NCI-H1092 (cell line): ENCODE measurements at regions not wholly inside any gene's neighbourhood (a gene's known extent, or its start where the extent isn't known, plus 50 kb on each side); places are given as distances from the start of the nearest gene placed in this dataset.
A peak's percentile ranks its signal among the peaks of the same experiment; 100 is the strongest.
"Not testable (repeated sequence)": the region's sequence is repeated elsewhere in the genome, so short reads cannot be mapped to it uniquely, and the experiment has no call there.

Experiments used
- DNase-seq: peaks from one replicate; lab custom pipeline; 2025; lab: John Stamatoyannopoulos, UW

DNA sequence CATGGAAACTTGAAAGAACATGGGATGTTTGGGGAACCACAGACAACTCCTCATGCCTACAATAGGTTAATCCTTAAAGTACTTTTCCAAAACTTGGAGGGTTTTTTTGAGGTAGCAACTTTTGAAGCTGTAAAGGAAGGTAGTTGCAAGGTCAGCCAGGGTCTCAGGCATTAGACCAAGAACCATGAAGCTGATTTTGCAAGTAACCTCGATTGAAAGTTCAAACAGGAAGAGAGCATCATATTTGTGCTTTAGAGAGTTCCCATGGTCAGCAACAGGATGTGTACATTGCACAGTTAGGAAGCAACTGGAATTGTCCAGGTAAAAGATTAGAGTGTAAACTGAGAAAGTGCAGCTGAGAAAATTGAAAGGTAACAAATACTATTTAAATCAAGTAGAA lies 199.8 kb upstream of the NR2F2 start:
- DNase-seq, result no peak

DNA sequence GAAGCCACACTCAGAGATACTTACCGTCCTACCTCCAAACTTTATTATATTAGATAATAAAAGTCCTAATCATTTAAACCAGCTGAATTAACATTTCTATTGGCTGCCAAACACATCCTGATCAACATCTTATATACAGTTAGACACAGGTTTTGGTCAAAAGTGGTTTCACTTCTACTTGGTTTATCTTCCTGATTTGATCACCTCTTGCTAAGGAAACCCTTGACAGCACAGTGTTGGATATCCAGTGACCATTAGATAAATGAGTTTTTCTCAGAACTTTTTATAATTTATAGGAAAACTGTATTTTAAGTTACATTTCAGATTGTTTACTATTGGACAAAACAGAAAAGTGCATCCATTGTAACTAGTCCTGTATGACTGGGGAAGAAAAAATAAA lies 198.4 kb upstream of the NR2F2 start:
- no peak for DNase-seq

- DNase-seq, result no peak
Observed at GRCh38 chr15:96135166-96136093, 195.1 kb upstream of the NR2F2 start.

- no peak for DNase-seq
Observed at GRCh38 chr15:96138985-96139384, 191.5 kb upstream of the NR2F2 start.

DNA sequence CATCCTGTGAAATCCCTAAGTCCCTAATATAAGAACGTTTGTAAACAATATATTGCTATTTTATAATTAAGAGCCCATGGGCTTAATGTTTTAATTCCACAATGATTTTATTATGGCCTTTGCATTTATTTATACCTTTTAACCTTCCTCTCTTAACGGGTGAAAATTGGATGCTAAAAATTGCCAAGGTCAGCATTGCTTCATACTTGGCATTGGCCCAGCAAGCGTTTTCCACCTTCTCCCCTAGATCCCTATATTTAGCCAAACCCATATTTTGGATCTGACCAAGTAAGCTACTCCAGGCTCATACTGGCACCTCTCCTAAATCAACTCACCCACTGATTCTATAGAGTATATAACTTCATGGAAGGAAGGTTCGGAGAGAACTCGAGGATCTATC lies 188.0 kb upstream of the NR2F2 start:
- DNase-seq, result no peak

DNA sequence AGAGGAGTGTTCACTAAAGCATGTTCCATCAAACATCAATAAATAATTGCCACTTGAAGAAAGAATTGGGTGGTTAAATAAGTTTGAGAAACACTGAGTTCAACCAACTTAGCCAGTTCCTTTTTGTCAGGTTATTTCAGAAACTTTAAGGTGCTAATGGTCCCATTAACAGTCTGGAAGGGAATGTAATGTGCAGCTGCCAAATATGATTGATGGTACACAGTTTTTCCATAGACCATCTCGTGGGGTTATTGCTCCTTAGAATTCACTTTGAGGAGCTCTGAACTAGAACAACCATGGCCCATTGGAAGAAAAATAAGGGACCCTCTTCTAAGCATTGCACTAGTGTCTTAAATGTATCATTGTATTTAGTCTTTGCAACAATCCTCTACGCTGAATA lies 185.8 kb upstream of the NR2F2 start:
- no peak for DNase-seq

GRCh38 chr15:96146726-96147125 lies 183.8 kb upstream of the NR2F2 start:
- DNase-seq, result no peak

DNA sequence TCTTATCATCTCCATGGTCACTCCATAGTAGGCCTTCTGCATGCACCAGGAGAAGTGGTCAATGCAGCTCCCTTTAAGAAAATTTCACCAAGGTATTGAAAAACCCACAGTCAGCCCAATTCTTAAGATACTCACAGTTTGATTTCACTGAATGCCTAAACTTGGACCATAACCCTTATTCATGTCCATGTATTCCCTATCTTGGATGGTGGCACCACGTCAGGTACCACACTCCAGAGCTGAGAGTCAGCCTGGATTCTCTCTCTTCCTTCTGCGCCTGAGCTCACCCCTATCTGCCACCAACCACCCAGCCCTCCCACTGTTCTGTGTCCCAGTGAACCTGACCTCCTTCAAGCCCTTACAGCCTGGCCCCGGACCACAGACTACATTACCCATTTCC lies 183.2 kb upstream of the NR2F2 start:
- no peak for DNase-seq

- no peak for DNase-seq
Observed at GRCh38 chr15:96150254-96150653, 180.2 kb upstream of the NR2F2 start.

- not testable (repeated sequence) for DNase-seq
Observed at GRCh38 chr15:96151749-96152148, 178.8 kb upstream of the NR2F2 start.

DNA sequence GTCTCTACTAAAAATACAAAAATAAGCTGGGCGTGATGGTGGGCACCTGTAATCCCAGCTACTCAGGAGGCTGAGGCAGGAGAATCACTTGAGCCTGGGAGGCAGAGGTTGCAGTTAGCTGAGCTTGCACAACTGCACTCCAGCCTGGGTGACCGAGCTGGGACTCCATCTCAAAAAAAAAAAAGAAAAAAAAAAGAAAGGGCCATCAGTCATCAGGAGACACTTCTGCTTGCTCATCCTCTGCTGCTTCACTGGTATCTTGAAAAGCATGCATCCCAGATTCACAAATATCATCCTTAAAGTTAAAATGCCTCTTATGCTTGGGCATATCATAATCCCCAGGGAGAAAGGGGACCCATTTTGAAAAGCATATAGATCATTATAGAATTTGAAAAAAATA lies 176.6 kb upstream of the NR2F2 start:
- no peak for DNase-seq

- no peak for DNase-seq
Observed at GRCh38 chr15:96158938-96159337, 171.6 kb upstream of the NR2F2 start.

DNA sequence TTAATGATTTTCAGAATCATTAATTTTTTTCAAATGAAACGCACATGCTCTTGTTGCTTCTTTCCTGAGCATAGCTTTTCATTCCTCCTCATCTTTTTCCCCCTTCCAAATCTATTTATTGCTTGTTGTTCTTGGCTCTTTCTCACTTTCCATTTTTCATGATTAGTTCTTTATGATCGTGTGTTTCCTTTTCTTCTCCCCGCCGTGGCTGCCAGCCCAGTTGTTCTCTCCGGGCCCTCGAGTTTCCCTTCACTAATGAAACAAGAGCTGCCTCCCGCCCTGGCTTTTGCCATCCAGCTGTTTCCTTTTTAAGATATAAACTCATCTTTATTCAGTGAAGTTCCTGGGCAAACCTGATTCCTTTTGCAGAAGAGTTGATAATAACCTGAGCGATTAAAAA lies 170.2 kb upstream of the NR2F2 start:
- DNase-seq, result no peak

DNA sequence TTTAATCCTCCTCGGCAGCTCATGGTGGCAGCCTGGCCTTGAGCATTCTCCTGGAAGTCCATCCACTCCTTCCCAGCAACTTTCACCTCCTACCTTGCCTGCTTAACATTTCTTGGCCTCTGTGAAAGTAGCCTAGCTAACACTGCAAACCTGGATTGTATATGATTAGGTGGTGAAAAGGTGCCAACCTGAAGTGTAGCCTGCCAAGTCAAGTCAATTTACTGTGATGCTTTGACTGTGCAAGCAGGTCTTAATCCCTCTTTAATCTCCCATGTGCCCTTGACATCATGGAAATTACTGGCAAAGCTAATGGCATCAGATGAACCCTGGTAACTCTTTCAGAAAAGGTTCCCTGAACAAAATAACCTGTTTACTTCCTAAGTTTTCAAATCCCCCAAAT lies 169.7 kb upstream of the NR2F2 start:
- DNase-seq, result peak; percentile 25

GRCh38 chr15:96162322-96162721 lies 168.2 kb upstream of the NR2F2 start:
- no peak for DNase-seq

DNA sequence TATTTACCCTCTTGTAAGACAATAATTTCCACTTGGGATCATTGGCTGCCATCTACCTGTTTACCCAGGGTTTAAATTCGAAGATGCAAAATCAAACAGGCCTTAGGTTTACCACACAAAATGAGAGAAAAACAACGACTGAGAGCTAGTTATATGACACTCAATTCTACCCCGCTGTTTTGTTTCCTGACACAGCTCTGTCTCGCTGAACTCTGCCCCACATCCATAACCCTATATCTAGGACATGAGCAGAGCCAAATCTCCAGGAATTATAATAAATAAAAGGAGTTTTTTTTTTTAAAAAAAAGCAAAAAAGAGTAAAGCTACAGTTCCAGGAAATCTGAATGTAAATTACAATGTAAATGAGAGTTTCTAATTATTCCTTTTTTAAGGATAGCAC lies 165.4 kb upstream of the NR2F2 start:
- no peak for DNase-seq

DNA sequence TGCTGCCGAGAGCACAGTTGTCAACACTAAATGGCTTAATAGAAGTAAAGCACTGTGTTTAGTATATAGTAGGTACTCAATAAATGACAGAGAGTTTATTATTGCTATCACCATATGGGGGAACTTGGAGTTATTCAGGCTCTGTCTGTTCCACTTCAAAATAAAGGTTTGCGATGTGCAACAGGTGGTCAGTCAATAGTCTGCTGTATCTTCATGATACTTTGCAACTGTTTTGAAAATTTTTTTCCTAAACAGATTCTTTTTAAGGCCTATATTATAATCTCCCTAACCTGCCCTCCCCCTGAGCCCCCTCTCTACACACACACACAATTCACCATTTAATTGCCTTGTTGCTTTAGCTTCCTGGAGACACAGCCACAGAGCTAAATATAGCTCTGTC lies 164.7 kb upstream of the NR2F2 start:
- no peak for DNase-seq

GRCh38 chr15:96166223-96167200 lies 164.0 kb upstream of the NR2F2 start:
- no peak for DNase-seq

- DNase-seq, result not testable (repeated sequence)
Observed at GRCh38 chr15:96170616-96170978, 159.9 kb upstream of the NR2F2 start.

GRCh38 chr15:96170979-96171739 lies 159.3 kb upstream of the NR2F2 start:
- DNase-seq, result no peak

DNA sequence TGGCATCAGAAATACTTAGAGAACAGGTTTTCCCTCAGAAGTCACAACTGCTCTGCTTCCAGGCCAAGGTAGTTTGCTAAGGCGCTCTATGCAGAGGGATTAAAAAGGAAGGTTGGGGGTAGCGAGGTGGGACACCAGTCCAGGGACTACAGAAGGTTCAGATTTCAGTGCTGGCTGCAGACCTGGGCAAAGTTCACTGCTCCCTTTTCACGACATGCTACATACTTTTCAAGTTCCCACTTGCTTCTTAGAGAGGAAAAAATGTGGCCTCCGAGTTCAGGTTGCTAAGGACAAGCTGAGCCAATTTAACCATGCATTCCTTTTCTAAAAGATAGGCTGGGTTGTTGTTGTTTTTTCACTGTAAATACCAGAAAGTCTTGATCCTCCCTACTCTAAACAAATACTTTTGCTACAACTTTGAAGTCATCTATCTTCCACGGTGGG lies 158.6 kb upstream of the NR2F2 start:
- no peak for DNase-seq

DNA sequence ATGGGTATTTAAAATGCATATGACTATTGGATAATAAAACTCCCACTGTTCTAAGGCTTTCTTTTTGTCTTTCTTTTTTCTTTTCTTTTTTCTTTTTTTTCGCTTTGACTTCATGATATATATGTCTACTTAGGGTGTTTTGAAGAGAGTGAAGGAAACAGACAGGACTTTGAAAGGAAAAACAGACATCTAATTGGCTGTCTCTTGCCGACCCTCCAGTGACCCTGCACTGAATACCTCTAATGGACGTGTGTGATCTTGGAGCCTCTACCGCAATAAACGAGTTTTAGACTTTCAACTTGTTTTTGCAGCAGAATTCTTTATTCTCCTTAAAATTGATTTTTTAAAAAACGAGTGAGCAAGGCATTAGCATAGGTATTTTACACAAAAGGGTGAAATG lies 158.1 kb upstream of the NR2F2 start:
- DNase-seq, result no peak
